Heart right ventricle (tissue), 16 donors: ENCODE measurements at regions not wholly inside any gene's neighbourhood (a gene's known extent, or its start where the extent isn't known, plus 50 kb on each side); places are given as distances from the start of the nearest gene placed in this dataset.

Source experiments
- ATAC-seq, 8 donors: fragments of 200-7000 bp; cut with Tn5 transposase; one replicate each; pipeline ENCODE4 v1.9.1; 2020; ENCODE audit warnings: mild to moderate bottlenecking in 8 of 8, moderate library complexity in 8 of 8, moderate number of reproducible peaks in 1 of 8
- DNase-seq, 2 donors: peaks; one replicate each; pipeline ENCODE4 v3.0.0-alpha.2; 2020
- H3K27ac ChIP-seq, 10 donors: fragments of 200-600 bp; sonication (generic) in 2 of 10; one replicate each; pipeline versions ENCODE4 v1.5.0 to v1.8.0; 2020 to 2022; ENCODE audit warnings: mild to moderate bottlenecking in 3 of 10
- H3K27me3 ChIP-seq, 7 donors: fragments of 200-600 bp; one replicate each; pipeline ENCODE4 v1.8.0; 2021 to 2022; ENCODE audit warnings: mild to moderate bottlenecking in 2 of 7
- H3K36me3 ChIP-seq, 9 donors: fragments of 200-600 bp; sonication (generic) in 1 of 9; one replicate each; pipeline versions ENCODE4 v1.5.0 to v1.8.0; 2020 to 2022; ENCODE audit warnings: mild to moderate bottlenecking in 2 of 9
- H3K4me1 ChIP-seq, 9 donors: fragments of 200-600 bp; sonication (generic) in 1 of 9; one replicate each; pipeline versions ENCODE4 v1.5.0 to v1.8.0; 2020 to 2022; ENCODE audit warnings: mild to moderate bottlenecking in 4 of 9
- H3K4me3 ChIP-seq, 10 donors: fragments of 200-600 bp; sonication (generic) in 2 of 10; one replicate each; pipeline versions ENCODE4 v1.5.0 to v1.8.0; 2020 to 2022; ENCODE audit warnings: mild to moderate bottlenecking in 7 of 10, moderate library complexity in 2 of 10
- H3K9me3 ChIP-seq, 11 donors: fragments of 200-600 bp in 10 of 11; sonication (generic) in 2 of 11; one replicate each; pipeline versions ENCODE4 v1.5.0 to v1.8.0; 2013 to 2022; ENCODE audit warnings: mild to moderate bottlenecking in 2 of 11, control low read depth in 1 of 11, moderate library complexity in 1 of 11
- CTCF ChIP-seq, 9 donors: fragments of 200-600 bp; sonication (generic) in 2 of 9; IDR thresholded peaks; one replicate each; pipeline versions ENCODE4 v1.5.0 to v1.8.0; 2021 to 2022; ENCODE audit warnings: antibody characterized with exemption in 9 of 9, mild to moderate bottlenecking in 5 of 9, moderate library complexity in 1 of 9
- WGBS, 2 donors: extraction: QIAGEN DNeasy Blood & Tissue Kit; methylation state at CpG; one replicate each; pipeline ENCODE4 v1.1.7; 2013; ENCODE audit warnings: inconsistent platforms in 1 of 2; 5-methylcytosine and 5-hydroxymethylcytosine counted together
- intact Hi-C, 10 donors: fragments of 100-400 bp; cut with DNase I; formaldehyde crosslinking; loops; one replicate each; pipeline versions ENCODE4 v1.11.1 to v1.14.2; 2022
- donor health status: Arrhythmogenic right ventricular cardiomyopathy.
- donor health status: ischemic (EF 13 %, LVEDD 7.1; RV severe dilation, severe dysfunction).
- donor health status: healthy with polysubstance abuse.
- donor health status: DM: no; HTN: yes; CAD: no.
- donor health status: DM: no; HTN: no; CAD: no.
- donor health status: ischemic (EF 25% LVEDD 6.9; RV normal size, moderate dysfunction).
- donor health status: ischemic (EF 25% LVEDD 5.7; RV mildly dilated, moderate dysfunction).
- donor health status: healthy.
- donor health status: DM: yes; HTN: yes; CAD: no.
- donor health status: Ischemic cardiomyopathy.
- donor health status: ischemic (EF 35%, LVEDD 5.7; RV mildly dilated, moderate dysfunction).
- donor health status: nonischemic (EF 11% LVEDD 7.7; RV severe dilation, severe dysfunction).
- donor health status: DM: yes; HTN: yes; CAD: no.
- donor health status: PGD.
- donor health status: ischemic (EF 29% LVEDD 5.4; RV normal size, mild dysfunction).
- donor health status: nonischemic (EF 23%, LVEDD 6.1; RV moderate dilation, normal function).

- Histone ChIP-seq H3K36me3 (no peaks in the 10 kb centered on the region), H3K4me3 (no peak overlapping the region), H3K27me3 (no peaks in the 10 kb centered on the region), H3K4me1 (no peaks in the 10 kb centered on the region), H3K9me3 (no peaks in the 10 kb centered on the region), H3K27ac (no peak overlapping the region)
- no peak for TF ChIP-seq CTCF (IDR thresholded peaks at IDR 0.05)
- 62 to 78% methylated on average over 4 of the region's 4 CpGs for whole genome bisulfite sequencing, 2 donors
- no peak for ATAC-seq
- intact Hi-C loops: no loop called here
- no peak for DNase-seq
Observed at GRCh38 chr6:96724641-96725040, 112.6 kb downstream of the GPR63 start.

GRCh38 chr6:96723362-96723761, 113.9 kb downstream of the GPR63 start:
- no peak for TF ChIP-seq CTCF (IDR thresholded peaks at IDR 0.05)
- WGBS, 2 donors: 92 to 94% methylated on average over 1 of the region's 1 CpG
- no peak overlapping the region for H3K27ac ChIP-seq

GRCh38 chr6:96721227-96721626, 116.0 kb downstream of the GPR63 start:
- H3K27ac ChIP-seq: no peak overlapping the region
- intact Hi-C loops: no loop called here
- WGBS, 2 donors: 77 to 80% methylated on average over 2 of the region's 2 CpGs
- no peaks in the 10 kb centered on the region for H3K9me3 ChIP-seq
- ATAC-seq (no peak), DNase-seq (no peak)
- no peak overlapping the region for H3K4me3 ChIP-seq
- H3K36me3 ChIP-seq: no peaks in the 10 kb centered on the region
- no peak for TF ChIP-seq CTCF (IDR thresholded peaks at IDR 0.05)
- no peaks in the 10 kb centered on the region for H3K27me3 ChIP-seq
- no peaks in the 10 kb centered on the region for H3K4me1 ChIP-seq

More at GRCh38 chr6:96723362-96723761, 113.9 kb downstream of the GPR63 start:
- H3K27me3 ChIP-seq: no peaks in the 10 kb centered on the region
- H3K4me3 ChIP-seq: no peak overlapping the region
- ATAC-seq: no peak
- DNase-seq: no peak
- H3K4me1 ChIP-seq: no peaks in the 10 kb centered on the region
- no peaks in the 10 kb centered on the region for H3K9me3 ChIP-seq
- no peaks in the 10 kb centered on the region for H3K36me3 ChIP-seq
- intact Hi-C loops: no loop called here

DNA sequence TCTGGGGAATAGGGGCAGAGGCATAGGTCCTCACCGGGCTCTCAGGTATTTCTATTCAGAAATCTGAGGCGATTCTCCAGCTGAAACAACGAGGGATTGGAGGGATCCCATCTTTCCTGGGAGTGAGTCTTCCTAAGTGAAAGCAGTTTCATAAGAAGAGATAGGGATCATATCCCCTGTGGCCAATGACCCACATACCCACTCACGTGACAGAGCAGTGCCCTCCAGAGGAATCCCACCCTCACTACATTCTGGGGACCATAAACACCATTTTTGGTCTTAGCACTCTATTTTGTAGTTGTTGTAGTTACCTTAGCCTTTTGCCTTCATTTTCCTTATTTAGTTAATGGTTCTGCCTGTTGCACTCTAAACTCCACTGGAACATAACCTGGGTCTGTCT, 121.1 kb downstream of the GPR63 start:
- intact Hi-C loops: no loop called here
- H3K27me3 ChIP-seq: no peaks in the 10 kb centered on the region
- ATAC-seq: no peak
- no peaks in the 10 kb centered on the region for H3K36me3 ChIP-seq
- no peak overlapping the region for H3K4me3 ChIP-seq
- no peaks in the 10 kb centered on the region for H3K9me3 ChIP-seq
- peak in 1 of 9 donors; percentile 9 for TF ChIP-seq CTCF (IDR thresholded peaks at IDR 0.05)
- DNase-seq: no peak
- H3K4me1 ChIP-seq: no peaks in the 10 kb centered on the region
- no peak overlapping the region for H3K27ac ChIP-seq
- 50 to 51% methylated on average over 4 of the region's 4 CpGs for WGBS, 2 donors

- H3K9me3 ChIP-seq: no peaks in the 10 kb centered on the region
- intact Hi-C loops: no loop called here
- 60 to 69% methylated on average over 1 of the region's 1 CpG for WGBS, 2 donors
- H3K4me3 ChIP-seq: no peak overlapping the region
- DNase-seq: no peak
- H3K27ac ChIP-seq: no peak overlapping the region
- no peaks in the 10 kb centered on the region for H3K4me1 ChIP-seq
- H3K27me3 ChIP-seq: no peaks in the 10 kb centered on the region
- no peaks in the 10 kb centered on the region for H3K36me3 ChIP-seq
- no peak for ATAC-seq
- no peak for TF ChIP-seq CTCF (IDR thresholded peaks at IDR 0.05)
Observed at GRCh38 chr6:96715608-96716007, 121.7 kb downstream of the GPR63 start.
